HG03196 (cell line): ENCODE measurements at regions not wholly inside any gene's neighbourhood (a gene's known extent, or its start where the extent isn't known, plus 50 kb on each side); places are given as distances from the start of the nearest gene placed in this dataset.
"Not testable (repeated sequence)": the region's sequence is repeated elsewhere in the genome, so short reads cannot be mapped to it uniquely, and the experiment has no call there.

Source experiments
- ATAC-seq: cut with Tn5 transposase; IDR thresholded peaks from one replicate; pipeline ENCODE4 v1.9.1; 2021; ENCODE audit not compliant: unreplicated experiment

- no peak for ATAC-seq
These were observed 483.6 kb downstream of the PCDH20 start for GRCh38 chr13:60931858-60932546.

- ATAC-seq = no peak
These were observed 490.0 kb downstream of the PCDH20 start for GRCh38 chr13:60925686-60926085.

GRCh38 chr13:60924856-60925255, 490.8 kb downstream of the PCDH20 start:
- ATAC-seq = no peak

- no peak for ATAC-seq
These were observed 492.9 kb downstream of the PCDH20 start for GRCh38 chr13:60922576-60923231.

- ATAC-seq = no peak
These were observed 496.8 kb downstream of the TDRD3 start for GRCh38 chr13:60893801-60894200.

- ATAC-seq = no peak
These were observed 490.7 kb downstream of the TDRD3 start for GRCh38 chr13:60887711-60888110.

GRCh38 chr13:60881507-60881906, 484.5 kb downstream of the TDRD3 start:
- ATAC-seq = no peak

GRCh38 chr13:60873116-60873515, 476.1 kb downstream of the TDRD3 start:
- ATAC-seq = no peak

- ATAC-seq = no peak
These were observed 473.1 kb downstream of the TDRD3 start for GRCh38 chr13:60869941-60870613.

GRCh38 chr13:60869225-60869624, 472.2 kb downstream of the TDRD3 start:
- ATAC-seq = no peak

GRCh38 chr13:60862036-60862435, 465.0 kb downstream of the TDRD3 start:
- no peak for ATAC-seq

GRCh38 chr13:60857698-60858097, 460.7 kb downstream of the TDRD3 start:
- ATAC-seq = no peak

GRCh38 chr13:60852886-60853285, 455.9 kb downstream of the TDRD3 start:
- no peak for ATAC-seq

GRCh38 chr13:60851378-60851777, 454.4 kb downstream of the TDRD3 start:
- no peak for ATAC-seq

GRCh38 chr13:60850526-60850925, 453.5 kb downstream of the TDRD3 start:
- ATAC-seq = no peak

GRCh38 chr13:60838581-60838980, 441.6 kb downstream of the TDRD3 start:
- no peak for ATAC-seq

- ATAC-seq = no peak
These were observed 440.8 kb downstream of the TDRD3 start for GRCh38 chr13:60837806-60838205.

GRCh38 chr13:60836821-60837220, 439.8 kb downstream of the TDRD3 start:
- no peak for ATAC-seq

- no peak for ATAC-seq
These were observed 414.6 kb downstream of the TDRD3 start for GRCh38 chr13:60811581-60811980.

GRCh38 chr13:60805640-60806039, 408.6 kb downstream of the TDRD3 start:
- ATAC-seq = not testable (repeated sequence)

GRCh38 chr13:60798503-60798902, 401.5 kb downstream of the TDRD3 start:
- ATAC-seq = no peak

- no peak for ATAC-seq
These were observed 400.1 kb downstream of the TDRD3 start for GRCh38 chr13:60797112-60797511.
